RWPE1 (cell line): ENCODE measurements at regions not wholly inside any gene's neighbourhood (a gene's known extent, or its start where the extent isn't known, plus 50 kb on each side); places are given as distances from the start of the nearest gene placed in this dataset.

ENCODE experiments used
- CTCF ChIA-PET: fragments of 350-600 bp; sonication (Branson Sonifier 250); formaldehyde crosslinking; extraction: SDS; loops from one replicate; lab custom pipeline; 2021; lab: Yijun Ruan, JAX
- POLR2A ChIA-PET: fragments of 400-600 bp; formaldehyde crosslinking; extraction: SDS; loops from one replicate; lab custom pipeline; 2020; ENCODE audit warnings: antibody characterized with exemption; ENCODE audit not compliant: low non-redundant PET; lab: Yijun Ruan, JAX
- DNase-seq: peaks from one replicate; pipeline ENCODE4 v3.0.0; 2012; ENCODE audit warnings: low spot score
- H3K27ac ChIP-seq: fragments of 450-650 bp; 2 replicates; pipeline ENCODE4 v1.5.1; 2017
- TF ChIP-seq, protein P1 (sequence below): fragments of 450-650 bp; conservative IDR thresholded peaks from 2 replicates; pipeline ENCODE4 v1.5.1; 2017; ENCODE audit warnings: low read depth, mild to moderate bottlenecking

DNA sequence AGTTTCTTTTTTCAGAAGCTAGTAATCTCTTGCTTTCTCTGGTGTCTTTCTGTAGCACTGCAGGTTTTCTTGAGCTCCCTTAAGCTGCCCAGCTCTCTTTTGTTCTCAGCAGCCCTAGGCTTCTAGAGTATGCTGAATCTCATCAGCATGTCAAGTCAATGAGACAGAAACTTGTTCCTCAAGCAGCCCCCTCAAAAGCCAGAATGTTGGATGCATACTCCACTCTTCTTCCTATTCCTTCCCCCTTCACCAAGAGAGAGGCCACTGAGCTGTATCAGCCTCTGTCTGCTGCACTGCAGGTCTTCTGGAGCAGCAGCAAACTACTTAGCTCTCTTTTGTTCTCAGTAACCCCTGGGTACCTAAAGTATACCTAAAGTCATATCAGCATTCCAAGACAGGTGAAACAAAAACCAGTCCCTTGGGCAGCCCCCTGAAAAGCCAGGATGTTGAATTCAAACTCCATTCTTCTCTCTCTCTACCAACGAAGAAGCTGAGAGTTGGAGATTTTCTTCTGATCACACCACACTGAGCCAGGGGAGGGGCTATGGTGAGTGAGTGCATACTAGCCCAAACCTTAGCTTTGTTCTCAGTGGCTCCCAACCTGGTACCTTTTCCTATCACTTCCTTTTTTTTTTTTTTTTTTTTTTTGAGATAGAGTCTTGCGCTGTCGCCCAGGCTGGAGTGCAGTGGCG lies 73.3 kb upstream of the WAC start:
- ChIA-PET CTCF (no interaction called here), POLR2A (no interaction called here)
- no peak for DNase-seq
- no peak overlapping the region for H3K27ac ChIP-seq
- TF ChIP-seq, protein P1, sequence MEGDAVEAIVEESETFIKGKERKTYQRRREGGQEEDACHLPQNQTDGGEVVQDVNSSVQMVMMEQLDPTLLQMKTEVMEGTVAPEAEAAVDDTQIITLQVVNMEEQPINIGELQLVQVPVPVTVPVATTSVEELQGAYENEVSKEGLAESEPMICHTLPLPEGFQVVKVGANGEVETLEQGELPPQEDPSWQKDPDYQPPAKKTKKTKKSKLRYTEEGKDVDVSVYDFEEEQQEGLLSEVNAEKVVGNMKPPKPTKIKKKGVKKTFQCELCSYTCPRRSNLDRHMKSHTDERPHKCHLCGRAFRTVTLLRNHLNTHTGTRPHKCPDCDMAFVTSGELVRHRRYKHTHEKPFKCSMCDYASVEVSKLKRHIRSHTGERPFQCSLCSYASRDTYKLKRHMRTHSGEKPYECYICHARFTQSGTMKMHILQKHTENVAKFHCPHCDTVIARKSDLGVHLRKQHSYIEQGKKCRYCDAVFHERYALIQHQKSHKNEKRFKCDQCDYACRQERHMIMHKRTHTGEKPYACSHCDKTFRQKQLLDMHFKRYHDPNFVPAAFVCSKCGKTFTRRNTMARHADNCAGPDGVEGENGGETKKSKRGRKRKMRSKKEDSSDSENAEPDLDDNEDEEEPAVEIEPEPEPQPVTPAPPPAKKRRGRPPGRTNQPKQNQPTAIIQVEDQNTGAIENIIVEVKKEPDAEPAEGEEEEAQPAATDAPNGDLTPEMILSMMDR = no peak

DNA sequence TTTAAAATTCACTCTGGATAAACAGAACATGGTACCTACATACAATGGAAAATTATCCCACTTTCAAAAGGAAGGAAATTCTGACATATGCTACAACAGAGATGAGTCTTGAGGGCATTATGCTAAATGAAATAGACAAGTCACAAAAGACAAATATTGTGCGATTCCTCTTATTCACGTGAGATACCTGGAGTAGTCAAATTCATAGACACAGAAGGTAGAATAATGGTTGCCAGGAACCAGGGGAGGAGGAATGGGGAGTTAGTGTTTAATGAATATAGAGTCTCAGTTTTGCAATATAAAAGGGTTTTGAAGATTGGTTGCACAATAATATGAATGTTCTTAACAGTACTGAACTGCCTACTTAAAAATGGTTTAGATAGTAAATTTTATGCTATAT lies 69.8 kb upstream of the WAC start:
- no peak for DNase-seq
- CTCF ChIA-PET = no interaction called here
- TF ChIP-seq, protein P1 = no peak
- H3K27ac ChIP-seq = no peak overlapping the region
- POLR2A ChIA-PET = no interaction called here

DNA sequence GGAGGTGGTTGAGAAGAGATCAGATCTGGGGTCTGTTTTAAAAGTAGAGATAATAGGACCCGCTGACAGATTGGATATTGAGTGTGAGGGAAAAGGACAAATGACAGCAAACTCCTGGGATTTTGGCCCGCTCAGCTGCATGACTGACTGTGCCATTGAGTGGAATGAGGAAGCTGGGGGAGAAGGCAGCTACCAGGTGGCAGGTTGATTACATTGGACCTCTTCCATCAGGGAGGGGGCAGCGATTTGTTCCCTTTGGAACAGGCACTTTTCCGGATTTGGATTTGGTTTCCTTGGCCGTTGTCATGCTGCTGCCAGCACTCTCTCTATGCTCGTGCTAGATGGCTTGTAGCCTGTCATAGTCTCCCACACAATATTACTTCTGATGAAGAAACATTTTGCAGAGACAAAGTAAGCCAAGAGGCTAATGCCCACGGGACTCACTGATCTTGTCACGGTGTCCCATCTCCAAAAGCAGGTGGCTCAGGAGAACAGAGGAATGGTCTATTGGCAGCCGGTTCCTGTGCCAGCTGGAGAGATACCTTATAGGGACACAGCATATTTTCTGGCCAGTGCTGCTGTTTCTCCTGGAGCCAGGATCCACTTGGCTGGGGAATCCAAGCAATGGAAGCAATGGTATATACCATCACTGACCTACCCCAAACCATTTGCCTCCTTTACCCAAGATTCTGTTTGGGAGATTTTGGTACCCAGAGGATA lies 69.1 kb upstream of the WAC start:
- POLR2A ChIA-PET = no interaction called here
- no peak overlapping the region for H3K27ac ChIP-seq
- CTCF ChIA-PET = no interaction called here
- TF ChIP-seq, protein P1 = no peak
- DNase-seq = no peak

DNA sequence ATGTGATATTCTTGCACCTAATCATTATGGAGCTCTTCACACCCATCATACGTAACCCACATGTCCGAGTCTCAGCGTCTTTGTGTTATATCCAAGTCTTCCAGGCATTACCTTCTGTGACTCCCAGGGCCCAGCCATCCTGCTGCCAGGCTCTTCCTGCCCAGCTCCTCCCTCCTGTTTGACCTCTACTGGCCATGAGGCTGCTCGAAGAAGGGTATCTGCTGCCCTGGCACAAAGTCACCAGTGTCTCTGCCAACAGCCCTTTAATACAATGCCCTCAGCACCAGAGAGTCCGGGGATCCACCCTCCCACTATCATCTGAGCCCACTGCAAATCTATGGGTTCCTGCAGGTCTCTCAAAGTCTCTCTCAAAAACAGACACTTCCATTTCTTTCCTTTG lies 65.3 kb upstream of the WAC start:
- ChIA-PET POLR2A (no interaction called here), CTCF (interaction anchor here (0.9 kb wide), 1 partner anchor 74 kb away, joined by 3 read pairs; no protein-coding TSS in a partner anchor)
- H3K27ac ChIP-seq = no peak overlapping the region
- DNase-seq = no peak
- TF ChIP-seq, protein P1 = no peak

DNA sequence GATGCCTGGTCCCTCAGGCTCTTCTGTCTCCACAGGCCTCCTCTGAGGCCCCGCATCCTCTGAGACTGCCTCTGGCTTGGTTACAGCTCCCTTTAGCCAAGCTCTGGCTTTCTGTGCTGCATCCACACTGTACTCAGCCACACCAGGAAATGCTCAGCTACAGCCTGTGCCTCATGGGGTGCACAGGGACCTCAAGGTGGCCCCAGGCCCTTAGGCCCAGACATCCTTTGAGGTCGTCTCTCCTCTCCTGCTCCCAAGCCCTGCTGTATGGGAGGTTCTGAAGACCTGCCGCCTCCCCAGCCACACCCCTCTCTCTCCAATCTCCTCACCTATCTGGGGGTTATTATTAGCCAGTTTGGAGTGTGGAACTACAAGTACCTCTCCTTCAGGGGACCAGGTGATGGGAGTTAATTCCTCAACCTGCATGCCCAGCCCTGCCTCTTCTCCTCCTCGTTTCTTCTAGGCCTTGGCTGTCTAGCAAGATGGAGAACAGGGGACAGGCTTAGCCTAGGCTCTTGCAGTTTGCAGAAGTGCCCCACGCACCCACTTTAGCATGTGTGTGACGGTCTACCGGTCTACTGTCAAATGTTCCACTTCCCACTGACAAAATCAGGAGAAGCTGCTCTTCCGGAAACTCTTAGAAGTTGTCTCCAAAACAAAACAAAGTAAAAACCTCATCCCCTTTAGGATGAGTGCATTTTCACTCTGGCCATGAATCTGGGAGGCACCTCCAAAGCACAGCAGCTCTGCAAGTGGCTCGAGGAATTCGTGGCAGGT lies 64.0 kb upstream of the WAC start:
- ChIA-PET POLR2A (no interaction called here), CTCF (interaction anchor here (0.8 kb wide), 1 partner anchor 309 kb away, joined by 4 read pairs; no protein-coding TSS in a partner anchor)
- H3K27ac ChIP-seq = no peak overlapping the region
- no peak for DNase-seq
- TF ChIP-seq, protein P1 = no peak
